HFFc6 (cell line): ENCODE measurements at regions not wholly inside any gene's neighbourhood (a gene's known extent, or its start where the extent isn't known, plus 50 kb on each side); places are given as distances from the start of the nearest gene placed in this dataset.

Source experiments
- DNase-seq: peaks from one replicate; pipeline ENCODE4 v3.0.0-alpha.2; 2018
- H3K27ac Mint-ChIP-seq: 2 replicates; pipeline ENCODE4 v1.8.0; 2020; ENCODE audit warnings: mild to moderate bottlenecking, mixed read lengths
- H3K27me3 Mint-ChIP-seq: 2 replicates; pipeline ENCODE4 v1.8.0; 2021; ENCODE audit warnings: mild to moderate bottlenecking, moderate library complexity, mixed read lengths; ENCODE audit not compliant: insufficient read depth
- H3K36me3 Mint-ChIP-seq: 2 replicates; pipeline ENCODE4 v1.8.0; 2021; ENCODE audit warnings: low read depth, mixed read lengths
- H3K4me1 Mint-ChIP-seq: 2 replicates; pipeline ENCODE4 v1.8.0; 2020; ENCODE audit warnings: low read depth, mixed read lengths
- H3K4me3 Mint-ChIP-seq: 2 replicates; pipeline ENCODE4 v1.8.0; 2020; ENCODE audit warnings: mild to moderate bottlenecking, moderate library complexity, mixed read lengths
- H3K9me3 Mint-ChIP-seq: 2 replicates; pipeline ENCODE4 v1.8.0; 2020; ENCODE audit warnings: mild to moderate bottlenecking, mixed read lengths
- TF ChIP-seq, protein P1 (sequence below): fragments of 200-600 bp; sonication (generic); IDR thresholded peaks from 2 replicates; pipeline ENCODE4 v1.5.0; 2021; ENCODE audit warnings: antibody characterized with exemption, mild to moderate bottlenecking

DNA sequence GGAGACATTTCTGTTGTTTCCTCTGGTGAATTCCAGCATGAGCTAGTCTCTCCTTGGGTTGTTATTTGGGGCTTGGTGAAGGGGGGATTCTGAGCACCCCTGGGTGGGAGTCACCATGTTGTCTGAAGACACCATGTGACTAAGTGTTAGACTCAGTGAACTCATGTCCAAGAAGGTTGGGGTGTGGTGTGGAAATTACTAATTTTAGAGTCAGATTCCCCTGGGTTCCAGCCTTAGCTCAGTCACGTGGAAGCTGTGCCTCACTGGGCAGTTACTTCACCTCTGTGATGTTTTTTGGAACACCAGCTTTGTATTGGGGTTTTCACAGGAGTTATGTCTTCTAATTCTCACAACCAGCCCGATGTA lies 171.5 kb downstream of the RPLP1 start:
- Mint-ChIP-seq H3K27me3 (peaks cover 49% of the 10 kb centered on the region), H3K4me1 (no peaks in the 10 kb centered on the region), H3K36me3 (no peaks in the 10 kb centered on the region), H3K9me3 (no peaks in the 10 kb centered on the region), H3K4me3 (no peak overlapping the region), H3K27ac (no peak overlapping the region)
- TF ChIP-seq, protein P1, sequence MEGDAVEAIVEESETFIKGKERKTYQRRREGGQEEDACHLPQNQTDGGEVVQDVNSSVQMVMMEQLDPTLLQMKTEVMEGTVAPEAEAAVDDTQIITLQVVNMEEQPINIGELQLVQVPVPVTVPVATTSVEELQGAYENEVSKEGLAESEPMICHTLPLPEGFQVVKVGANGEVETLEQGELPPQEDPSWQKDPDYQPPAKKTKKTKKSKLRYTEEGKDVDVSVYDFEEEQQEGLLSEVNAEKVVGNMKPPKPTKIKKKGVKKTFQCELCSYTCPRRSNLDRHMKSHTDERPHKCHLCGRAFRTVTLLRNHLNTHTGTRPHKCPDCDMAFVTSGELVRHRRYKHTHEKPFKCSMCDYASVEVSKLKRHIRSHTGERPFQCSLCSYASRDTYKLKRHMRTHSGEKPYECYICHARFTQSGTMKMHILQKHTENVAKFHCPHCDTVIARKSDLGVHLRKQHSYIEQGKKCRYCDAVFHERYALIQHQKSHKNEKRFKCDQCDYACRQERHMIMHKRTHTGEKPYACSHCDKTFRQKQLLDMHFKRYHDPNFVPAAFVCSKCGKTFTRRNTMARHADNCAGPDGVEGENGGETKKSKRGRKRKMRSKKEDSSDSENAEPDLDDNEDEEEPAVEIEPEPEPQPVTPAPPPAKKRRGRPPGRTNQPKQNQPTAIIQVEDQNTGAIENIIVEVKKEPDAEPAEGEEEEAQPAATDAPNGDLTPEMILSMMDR: no peak
- DNase-seq: no peak

DNA sequence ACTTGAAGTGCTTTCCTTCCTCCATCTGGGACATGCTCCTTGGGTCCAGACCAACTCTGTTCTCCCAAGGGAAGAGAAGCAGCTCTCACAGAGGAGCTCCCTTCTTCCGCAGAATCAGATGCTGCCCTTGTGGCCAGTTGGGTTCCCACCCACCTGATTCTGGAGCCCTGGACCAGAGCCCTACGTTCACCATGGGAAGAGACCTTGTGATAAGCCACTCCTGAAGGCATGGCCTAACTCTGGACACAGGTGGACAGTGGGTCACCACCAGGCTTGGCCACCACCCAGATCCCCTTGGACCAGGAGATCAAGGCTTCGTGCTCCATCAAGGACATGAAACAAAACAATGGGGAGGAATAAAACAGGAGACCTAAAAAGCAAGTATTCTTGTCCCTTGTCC lies 172.2 kb downstream of the RPLP1 start:
- peaks cover 50% of the 10 kb centered on the region for H3K27me3 Mint-ChIP-seq

DNA sequence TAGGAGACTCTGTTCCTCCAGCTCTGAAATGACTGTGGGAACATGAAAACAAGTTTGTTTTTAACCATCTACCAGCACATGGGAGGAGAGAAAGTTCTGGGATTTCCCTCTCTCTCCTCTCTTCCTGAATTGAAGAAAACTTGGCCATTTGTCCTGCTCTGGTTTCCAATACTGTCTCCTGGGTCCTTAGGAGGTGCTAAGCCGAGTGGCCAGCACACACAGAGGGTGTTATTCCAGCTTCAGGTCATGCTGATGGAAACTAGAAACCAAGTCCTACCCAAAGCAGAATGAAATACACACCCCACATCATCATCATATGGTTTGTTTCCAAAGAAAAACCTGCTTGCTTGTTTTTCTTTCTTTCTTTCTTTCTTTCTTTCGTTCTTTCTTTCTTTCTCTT lies 172.7 kb downstream of the RPLP1 start:
- TF ChIP-seq, protein P1: no peak
- H3K4me1 Mint-ChIP-seq: no peaks in the 10 kb centered on the region
- H3K4me3 Mint-ChIP-seq: no peak overlapping the region
- no peak for DNase-seq
- H3K36me3 Mint-ChIP-seq: no peaks in the 10 kb centered on the region
- H3K27ac Mint-ChIP-seq: no peak overlapping the region
- H3K27me3 Mint-ChIP-seq: peaks cover 52% of the 10 kb centered on the region
- no peaks in the 10 kb centered on the region for H3K9me3 Mint-ChIP-seq

More for the DNA sequence above, 172.2 kb downstream of the RPLP1 start:
- Mint-ChIP-seq H3K36me3 (no peaks in the 10 kb centered on the region), H3K27ac (no peak overlapping the region), H3K9me3 (no peaks in the 10 kb centered on the region), H3K4me3 (no peak overlapping the region), H3K4me1 (no peaks in the 10 kb centered on the region)
- no peak for DNase-seq
- TF ChIP-seq, protein P1: no peak

DNA sequence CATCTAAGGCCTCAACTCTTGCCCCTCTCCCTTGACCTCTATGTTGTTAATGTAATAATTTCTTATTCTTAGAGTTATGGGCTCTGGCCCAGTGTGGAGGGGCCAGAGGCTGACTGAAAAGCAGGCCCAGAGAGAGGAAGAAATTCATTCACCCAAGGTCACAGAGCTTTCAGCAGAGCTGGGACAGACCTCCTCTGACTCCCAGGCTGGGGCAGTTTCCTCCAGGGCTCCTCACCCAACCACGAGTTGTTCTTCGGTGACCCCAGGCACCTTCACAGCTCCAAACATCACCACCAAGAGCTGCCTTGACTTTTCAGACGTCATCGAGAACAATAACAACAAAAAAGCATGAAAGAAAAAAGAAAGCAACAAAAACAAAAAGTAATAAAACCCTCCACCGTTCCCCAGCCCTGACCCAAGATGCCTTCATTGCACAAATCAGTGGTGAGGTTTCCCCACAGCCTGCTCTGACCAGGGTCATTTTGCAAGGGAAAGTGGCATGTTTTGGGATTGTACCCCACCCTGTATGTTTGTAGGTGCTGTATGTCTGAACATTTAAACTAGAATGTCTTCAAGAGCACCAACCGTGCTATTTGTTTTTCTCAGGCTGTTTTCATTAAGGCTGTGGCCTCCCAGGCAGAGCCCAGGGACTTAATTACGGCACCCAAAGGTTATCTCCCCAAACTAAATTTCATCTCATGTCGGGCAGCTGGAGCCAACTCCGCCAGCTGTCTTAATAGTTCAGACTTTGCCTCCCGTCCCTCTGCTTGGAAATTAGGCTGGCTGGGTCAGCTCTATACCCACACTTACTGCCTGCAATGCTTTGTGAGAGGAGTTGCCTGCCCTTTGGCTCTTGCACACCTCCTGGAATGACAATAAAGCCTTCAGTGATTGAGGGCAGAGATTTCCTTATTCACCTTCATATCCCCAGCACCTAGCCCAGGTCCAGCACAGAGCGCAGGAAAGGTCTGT lies 173.8 kb downstream of the RPLP1 start:
- no peaks in the 10 kb centered on the region for H3K4me1 Mint-ChIP-seq
- H3K4me3 Mint-ChIP-seq: no peak overlapping the region
- no peak for DNase-seq
- peaks cover 53% of the 10 kb centered on the region for H3K27me3 Mint-ChIP-seq
- H3K36me3 Mint-ChIP-seq: no peaks in the 10 kb centered on the region
- no peaks in the 10 kb centered on the region for H3K9me3 Mint-ChIP-seq
- H3K27ac Mint-ChIP-seq: no peak overlapping the region
- TF ChIP-seq, protein P1: no peak

DNA sequence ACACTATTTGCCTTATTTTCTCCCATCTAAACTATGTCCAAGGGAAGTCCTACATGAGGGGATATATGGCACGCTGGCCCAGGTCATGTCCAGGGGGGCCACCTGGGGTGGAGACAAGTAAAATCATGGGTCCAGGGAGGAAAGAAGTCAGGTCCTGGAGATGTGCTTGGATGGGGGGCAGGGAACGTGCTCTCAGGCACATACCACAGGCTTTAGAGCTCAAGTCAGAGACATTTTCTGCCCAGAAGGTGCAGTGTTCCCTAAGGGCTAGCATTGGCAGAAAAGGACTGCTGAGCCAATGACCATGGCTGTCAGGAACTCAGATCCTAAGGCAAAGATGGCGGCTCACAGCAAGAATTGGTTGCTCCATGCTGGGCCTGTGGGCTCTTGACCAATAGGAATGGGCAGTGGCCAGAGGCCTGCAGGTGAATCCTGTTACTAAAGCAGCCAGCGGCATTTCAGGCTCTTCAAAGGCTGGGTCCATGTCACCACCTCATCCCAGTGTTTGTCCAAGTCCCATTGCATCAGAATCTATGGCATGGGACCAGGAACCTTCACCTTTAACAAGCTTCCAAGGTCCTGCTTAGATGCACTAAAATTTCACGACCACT lies 175.0 kb downstream of the RPLP1 start:
- no peaks in the 10 kb centered on the region for H3K9me3 Mint-ChIP-seq
- H3K4me3 Mint-ChIP-seq: no peak overlapping the region
- DNase-seq: no peak
- no peaks in the 10 kb centered on the region for H3K4me1 Mint-ChIP-seq
- H3K36me3 Mint-ChIP-seq: no peaks in the 10 kb centered on the region
- H3K27me3 Mint-ChIP-seq: peaks cover 56% of the 10 kb centered on the region
- H3K27ac Mint-ChIP-seq: no peak overlapping the region
- TF ChIP-seq, protein P1: no peak
